ENCODE measurements at regions not wholly inside any gene's neighbourhood (a gene's known extent, or its start where the extent isn't known, plus 50 kb on each side); places are given as distances from the start of the nearest gene placed in this dataset.
A peak's percentile ranks its signal among the peaks of the same experiment; 100 is the strongest.
"Not testable (repeated sequence)": the region's sequence is repeated elsewhere in the genome, so short reads cannot be mapped to it uniquely, and the experiment has no call there.

DNA sequence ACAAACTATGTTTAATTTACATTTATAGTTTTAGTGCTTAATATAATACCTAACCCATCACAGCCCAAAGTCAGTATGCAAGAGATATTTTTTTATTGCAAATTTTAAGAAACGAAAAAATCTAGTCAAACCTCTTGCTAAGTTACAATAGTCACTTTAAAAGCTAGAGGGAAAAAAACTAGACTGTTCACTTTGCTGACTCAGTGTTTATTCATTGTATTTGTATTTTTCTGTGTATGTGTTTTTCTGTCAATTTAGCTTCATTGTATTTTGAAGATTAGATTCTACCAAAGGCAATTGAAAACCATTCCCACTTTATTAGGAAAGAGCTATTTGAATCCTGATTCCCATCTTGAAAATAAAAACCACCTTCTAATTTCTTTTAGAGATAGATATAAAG is 891.5 kb downstream of the SLC16A7 start:
- no peak for DNase-seq
- in situ Hi-C loops (cut with HindIII; ENCODE audit: low pct_ligation_motif_present, low pct_unique_long_range_greater_than_20kb, low sequenced_read_pairs): no loop called here

DNA sequence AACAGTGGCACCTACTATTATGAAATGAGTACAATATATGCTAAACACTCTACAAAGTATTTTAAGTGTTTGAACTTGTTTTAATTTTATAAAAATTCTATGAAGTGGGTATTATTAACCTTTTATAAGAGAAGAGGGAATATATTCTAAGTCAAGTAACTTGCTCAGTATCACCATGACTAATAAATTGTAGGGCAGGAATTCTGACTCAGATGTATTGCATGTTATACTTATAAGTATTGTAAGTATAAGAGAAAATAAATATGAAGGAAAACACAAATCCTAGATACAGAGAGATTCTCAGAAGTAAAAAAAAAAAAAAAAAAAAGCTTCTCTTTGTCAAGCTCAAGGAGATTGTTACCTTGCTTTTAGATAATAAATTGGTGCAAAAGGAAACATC is 893.2 kb downstream of the SLC16A7 start:
- no peak for DNase-seq
- in situ Hi-C loops (cut with HindIII; ENCODE audit: low pct_ligation_motif_present, low pct_unique_long_range_greater_than_20kb, low sequenced_read_pairs): no loop called here

DNA sequence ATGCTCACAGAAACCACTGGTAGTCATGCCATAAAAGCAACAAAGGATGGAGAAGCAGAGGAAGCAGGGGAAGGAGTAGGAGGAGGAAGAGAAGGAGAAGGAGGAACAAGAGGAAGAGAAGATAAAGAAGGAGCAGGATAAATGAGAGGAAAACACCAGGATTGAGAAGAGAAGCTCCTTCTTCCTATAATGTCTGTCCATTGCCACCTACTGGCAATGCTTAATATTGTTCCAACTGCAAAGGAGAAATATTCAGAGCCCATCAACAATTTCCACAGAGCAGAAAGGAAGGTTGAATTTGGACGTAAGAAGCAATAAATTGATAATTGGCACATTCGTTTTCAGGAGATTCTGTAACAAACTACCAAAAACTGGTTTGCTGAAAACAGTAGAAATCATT is 898.4 kb downstream of the SLC16A7 start:
- peak; percentile 69 for DNase-seq
- in situ Hi-C loops (cut with HindIII; ENCODE audit: low pct_ligation_motif_present, low pct_unique_long_range_greater_than_20kb, low sequenced_read_pairs): no loop called here

- DNase-seq: no peak
- in situ Hi-C loops (cut with HindIII; ENCODE audit: low pct_ligation_motif_present, low pct_unique_long_range_greater_than_20kb, low sequenced_read_pairs): no loop called here
Measured at GRCh38 chr12:60498656-60499055, 902.8 kb downstream of the SLC16A7 start.

GRCh38 chr12:60501124-60501729 is 905.4 kb downstream of the SLC16A7 start:
- DNase-seq: peak; percentile 15
- in situ Hi-C loops (cut with HindIII; ENCODE audit: low pct_ligation_motif_present, low pct_unique_long_range_greater_than_20kb, low sequenced_read_pairs): no loop called here

DNA sequence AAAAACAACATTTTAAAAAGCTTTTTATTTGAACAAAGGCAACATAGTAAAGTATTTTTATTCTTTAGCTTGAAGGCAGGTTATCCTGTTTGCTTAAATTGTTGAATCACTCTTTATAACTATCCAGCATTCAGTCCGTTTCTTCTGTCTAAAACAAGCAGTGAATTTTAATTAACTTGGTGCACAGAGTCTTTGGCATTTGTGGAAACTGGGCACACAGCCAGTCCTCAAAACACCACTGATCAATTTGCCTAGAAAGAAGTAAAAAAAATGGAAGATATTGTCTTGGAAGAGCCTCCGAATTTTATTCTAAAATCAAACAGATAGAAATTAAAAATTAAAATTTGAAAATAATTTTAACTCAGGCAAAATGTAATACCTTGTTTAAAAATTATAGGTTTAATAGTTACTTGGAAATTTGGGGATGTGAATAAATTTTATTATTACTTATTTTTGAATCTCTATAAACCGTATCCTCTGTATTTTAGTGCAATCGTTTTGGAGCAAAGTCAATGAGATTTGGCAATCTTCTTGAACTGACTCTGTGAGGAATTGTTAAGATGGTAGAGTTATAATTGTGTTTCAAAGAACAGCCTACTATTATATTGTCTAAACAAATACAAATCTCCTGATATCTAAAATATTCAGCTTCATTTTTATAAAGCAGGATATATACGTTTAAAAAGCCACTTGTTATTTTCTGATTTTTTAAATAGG is 927.0 kb downstream of the SLC16A7 start:
- in situ Hi-C loops (cut with HindIII; ENCODE audit: low pct_ligation_motif_present, low pct_unique_long_range_greater_than_20kb, low sequenced_read_pairs): no loop called here
- no peak for DNase-seq

- in situ Hi-C loops (cut with HindIII; ENCODE audit: low pct_ligation_motif_present, low pct_unique_long_range_greater_than_20kb, low sequenced_read_pairs): no loop called here
- DNase-seq: no peak
Measured at GRCh38 chr12:60529261-60529660, 933.4 kb downstream of the SLC16A7 start.

DNA sequence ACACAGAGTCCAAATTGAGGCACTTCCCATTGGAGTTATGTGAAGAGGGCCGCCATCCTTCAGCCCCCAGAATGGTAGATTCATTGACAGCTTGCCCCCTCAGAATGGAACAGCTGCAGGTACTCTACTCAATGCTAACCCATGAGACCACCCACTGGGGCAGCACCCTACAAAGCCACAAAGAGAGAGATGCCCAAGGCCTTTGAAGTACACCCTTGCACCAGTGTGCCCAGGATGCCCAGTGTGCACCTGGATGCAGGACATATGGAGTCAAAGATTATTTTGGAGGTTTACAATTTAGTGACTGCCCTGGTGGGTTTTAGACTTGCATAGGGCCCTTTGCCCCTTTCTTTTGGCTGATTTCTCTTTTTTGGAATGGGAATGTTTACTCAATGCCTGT is 933.9 kb downstream of the SLC16A7 start:
- no peak for DNase-seq
- in situ Hi-C loops (cut with HindIII; ENCODE audit: low pct_ligation_motif_present, low pct_unique_long_range_greater_than_20kb, low sequenced_read_pairs): no loop called here

GRCh38 chr12:60535363-60535762 is 939.5 kb downstream of the SLC16A7 start:
- DNase-seq: no peak
- in situ Hi-C loops (cut with HindIII; ENCODE audit: low pct_ligation_motif_present, low pct_unique_long_range_greater_than_20kb, low sequenced_read_pairs): no loop called here

- in situ Hi-C loops (cut with HindIII; ENCODE audit: low pct_ligation_motif_present, low pct_unique_long_range_greater_than_20kb, low sequenced_read_pairs): no loop called here
- DNase-seq: no peak
Measured at GRCh38 chr12:60539592-60539991, 943.8 kb downstream of the SLC16A7 start.

- in situ Hi-C loops (cut with HindIII; ENCODE audit: low pct_ligation_motif_present, low pct_unique_long_range_greater_than_20kb, low sequenced_read_pairs): no loop called here
- DNase-seq: no peak
Measured at GRCh38 chr12:60568914-60569313, 973.1 kb downstream of the SLC16A7 start.

- DNase-seq: no peak
- in situ Hi-C loops (cut with HindIII; ENCODE audit: low pct_ligation_motif_present, low pct_unique_long_range_greater_than_20kb, low sequenced_read_pairs): no loop called here
Measured at GRCh38 chr12:60577607-60578006, 981.8 kb downstream of the SLC16A7 start.

GRCh38 chr12:60587664-60588063 is 991.8 kb downstream of the SLC16A7 start:
- DNase-seq; in situ Hi-C loops (cut with HindIII; ENCODE audit: low pct_ligation_motif_present, low pct_unique_long_range_greater_than_20kb, low sequenced_read_pairs): not testable (repeated sequence)

- DNase-seq: no peak
- in situ Hi-C loops (cut with HindIII; ENCODE audit: low pct_ligation_motif_present, low pct_unique_long_range_greater_than_20kb, low sequenced_read_pairs): no loop called here
Measured at GRCh38 chr12:60594035-60594711, 998.3 kb downstream of the SLC16A7 start.

- DNase-seq: no peak
- in situ Hi-C loops (cut with HindIII; ENCODE audit: low pct_ligation_motif_present, low pct_unique_long_range_greater_than_20kb, low sequenced_read_pairs): no loop called here
Measured at GRCh38 chr12:60602601-60603000, 1006.8 kb downstream of the SLC16A7 start.

DNA sequence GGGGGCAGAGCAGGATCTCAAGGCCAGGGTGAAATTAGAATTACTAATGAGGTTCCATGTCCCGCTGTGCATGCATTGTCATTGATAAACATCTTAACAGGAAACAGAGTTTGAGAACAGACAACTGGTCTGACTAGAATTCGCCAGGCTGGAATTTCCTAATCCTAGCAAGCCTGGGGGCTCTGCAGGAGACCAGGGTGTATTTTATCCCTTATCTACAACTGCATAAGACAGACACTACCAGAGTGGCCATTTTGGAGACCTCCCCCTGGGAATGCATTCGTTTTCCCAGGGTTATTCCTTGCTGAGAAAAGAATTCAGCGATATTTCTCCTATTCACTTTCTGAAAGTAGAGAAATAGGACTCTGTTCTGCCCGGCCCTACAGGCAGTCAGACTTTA is 1007.6 kb downstream of the SLC16A7 start:
- DNase-seq; in situ Hi-C loops (cut with HindIII; ENCODE audit: low pct_ligation_motif_present, low pct_unique_long_range_greater_than_20kb, low sequenced_read_pairs): not testable (repeated sequence)

DNA sequence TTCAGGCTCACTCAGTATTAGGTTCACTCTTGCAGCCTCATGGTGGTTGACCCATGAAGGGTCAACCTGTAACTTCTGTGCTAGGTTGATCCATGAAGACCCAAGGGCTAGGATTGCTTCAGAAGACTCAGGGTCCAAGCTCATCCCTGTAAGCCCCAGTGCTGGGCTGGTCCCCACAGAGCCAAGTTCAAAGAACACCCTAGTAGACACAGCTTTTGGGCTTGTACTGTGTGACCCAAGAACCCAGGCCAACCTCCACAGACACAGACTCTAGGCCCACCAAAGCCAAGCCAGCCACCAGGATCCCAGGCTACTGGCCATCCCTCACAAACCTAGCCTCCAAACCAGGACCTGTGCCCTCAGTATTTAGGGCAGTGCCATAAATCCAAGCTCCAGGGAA is 1020.6 kb downstream of the SLC16A7 start:
- DNase-seq: no peak
- in situ Hi-C loops (cut with HindIII; ENCODE audit: low pct_ligation_motif_present, low pct_unique_long_range_greater_than_20kb, low sequenced_read_pairs): no loop called here

DNA sequence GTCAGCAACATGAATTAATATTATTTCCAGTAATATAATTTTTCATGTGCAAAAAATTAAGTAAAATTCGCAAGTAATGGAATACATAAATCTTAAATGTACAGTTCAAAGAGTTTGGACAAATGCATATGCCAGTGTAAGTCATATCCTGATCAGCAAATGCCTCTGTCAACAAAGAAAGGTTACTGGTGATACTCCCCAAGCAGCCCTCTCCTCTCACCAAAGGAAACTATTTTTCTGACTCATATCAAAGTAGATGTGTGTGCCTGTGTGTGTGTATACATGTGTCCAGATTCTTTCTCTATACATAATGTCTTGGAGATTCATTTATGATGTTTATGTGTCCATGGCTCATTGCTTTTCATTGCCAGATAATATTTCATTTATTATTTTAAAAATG is 1035.0 kb downstream of the SLC16A7 start:
- in situ Hi-C loops (cut with HindIII; ENCODE audit: low pct_ligation_motif_present, low pct_unique_long_range_greater_than_20kb, low sequenced_read_pairs): no loop called here
- no peak for DNase-seq

DNA sequence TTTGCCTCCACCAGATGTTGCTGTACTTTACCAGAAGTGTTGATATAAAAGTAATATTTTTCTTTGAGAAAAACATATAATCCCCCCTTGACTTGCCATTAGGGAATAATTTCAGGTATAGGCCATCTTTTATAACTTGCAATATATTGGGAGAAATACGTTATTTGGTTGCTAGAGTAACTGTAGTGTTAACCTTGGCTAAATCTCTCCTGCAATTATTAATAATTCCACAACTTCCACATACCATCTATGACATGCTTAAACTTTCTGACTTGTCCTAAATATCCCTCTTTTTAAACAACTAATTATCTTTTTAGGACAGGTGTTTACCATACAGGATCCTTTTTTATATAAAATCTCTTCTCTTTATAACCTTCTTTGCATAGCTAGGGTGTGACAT is 1048.2 kb downstream of the SLC16A7 start:
- DNase-seq: no peak
- in situ Hi-C loops (cut with HindIII; ENCODE audit: low pct_ligation_motif_present, low pct_unique_long_range_greater_than_20kb, low sequenced_read_pairs): no loop called here

- DNase-seq: no peak
- in situ Hi-C loops (cut with HindIII; ENCODE audit: low pct_ligation_motif_present, low pct_unique_long_range_greater_than_20kb, low sequenced_read_pairs): no loop called here
Measured at GRCh38 chr12:60666895-60667294, 1071.1 kb downstream of the SLC16A7 start.

Data from ACHN (cell line).